ENCODE measurements at regions not wholly inside any gene's neighbourhood (a gene's known extent, or its start where the extent isn't known, plus 50 kb on each side); places are given as distances from the start of the nearest gene placed in this dataset.

DNA sequence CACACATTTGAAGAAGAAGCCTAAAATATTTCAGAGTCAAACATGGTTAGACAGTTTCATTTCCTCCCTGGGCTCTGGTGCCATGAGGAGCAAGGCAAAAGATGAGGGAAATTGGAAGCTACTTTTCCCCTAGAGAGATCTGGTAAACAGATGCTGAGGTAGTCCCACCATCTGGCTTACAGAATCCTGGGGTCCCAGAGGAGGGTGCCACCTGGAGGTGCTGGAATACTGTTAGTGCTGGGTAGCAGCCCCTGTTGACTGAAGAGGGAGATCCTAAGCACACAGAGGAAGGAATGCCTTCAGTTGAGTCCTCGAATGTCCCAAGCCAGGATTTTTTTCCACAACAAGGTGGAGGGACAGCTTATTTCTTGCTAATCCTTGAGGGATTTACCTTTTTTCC is 160.1 kb downstream of the FZD1 start:
- TF ChIP-seq POLR2AphosphoS5 (IDR thresholded peaks at IDR 0.05) (no peak), POLR2A (IDR thresholded peaks at IDR 0.05) (no peak), EP300 (IDR thresholded peaks at IDR 0.05) (no peak)
- TF ChIP-seq, protein P1, sequence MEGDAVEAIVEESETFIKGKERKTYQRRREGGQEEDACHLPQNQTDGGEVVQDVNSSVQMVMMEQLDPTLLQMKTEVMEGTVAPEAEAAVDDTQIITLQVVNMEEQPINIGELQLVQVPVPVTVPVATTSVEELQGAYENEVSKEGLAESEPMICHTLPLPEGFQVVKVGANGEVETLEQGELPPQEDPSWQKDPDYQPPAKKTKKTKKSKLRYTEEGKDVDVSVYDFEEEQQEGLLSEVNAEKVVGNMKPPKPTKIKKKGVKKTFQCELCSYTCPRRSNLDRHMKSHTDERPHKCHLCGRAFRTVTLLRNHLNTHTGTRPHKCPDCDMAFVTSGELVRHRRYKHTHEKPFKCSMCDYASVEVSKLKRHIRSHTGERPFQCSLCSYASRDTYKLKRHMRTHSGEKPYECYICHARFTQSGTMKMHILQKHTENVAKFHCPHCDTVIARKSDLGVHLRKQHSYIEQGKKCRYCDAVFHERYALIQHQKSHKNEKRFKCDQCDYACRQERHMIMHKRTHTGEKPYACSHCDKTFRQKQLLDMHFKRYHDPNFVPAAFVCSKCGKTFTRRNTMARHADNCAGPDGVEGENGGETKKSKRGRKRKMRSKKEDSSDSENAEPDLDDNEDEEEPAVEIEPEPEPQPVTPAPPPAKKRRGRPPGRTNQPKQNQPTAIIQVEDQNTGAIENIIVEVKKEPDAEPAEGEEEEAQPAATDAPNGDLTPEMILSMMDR (IDR thresholded peaks at IDR 0.05) = no peak

Data from stomach (tissue), 4 donors.